Loucy (cell line): ENCODE measurements at regions not wholly inside any gene's neighbourhood (a gene's known extent, or its start where the extent isn't known, plus 50 kb on each side); places are given as distances from the start of the nearest gene placed in this dataset.
"Not testable (repeated sequence)": the region's sequence is repeated elsewhere in the genome, so short reads cannot be mapped to it uniquely, and the experiment has no call there.

Experiments
- H2AFZ ChIP-seq: fragments of 200-600 bp; sonication (generic); 2 replicates; pipeline ENCODE4 v1.6.0; 2016; ENCODE audit warnings: antibody characterized with exemption, mild to moderate bottlenecking, low read length, moderate library complexity
- H3F3A ChIP-seq: fragments of 200-600 bp; 2 replicates; pipeline ENCODE4 v1.6.0; 2016; ENCODE audit warnings: antibody characterized with exemption, low read depth, mild to moderate bottlenecking
- H3K27me3 ChIP-seq: fragments of 200-600 bp; sonication (generic); 2 replicates; pipeline ENCODE4 v1.6.1; 2014; ENCODE audit warnings: low read length, mild to moderate bottlenecking; ENCODE audit not compliant: insufficient read depth, poor library complexity, severe bottlenecking
- H3K36me3 ChIP-seq: fragments of 200-600 bp; sonication (generic); 2 replicates; pipeline ENCODE4 v1.6.1; 2016; ENCODE audit warnings: low read length; ENCODE audit not compliant: insufficient read depth
- H3K4me1 ChIP-seq: fragments of 200-600 bp; sonication (generic); 2 replicates; pipeline ENCODE4 v1.5.1; 2014; ENCODE audit warnings: low read length, mild to moderate bottlenecking; ENCODE audit not compliant: insufficient read depth, poor library complexity, severe bottlenecking
- H3K4me2 ChIP-seq: fragments of 200-600 bp; sonication (generic); 2 replicates; pipeline ENCODE4 v1.6.0; 2014; ENCODE audit warnings: antibody characterized with exemption, low read length, low read depth, mild to moderate bottlenecking; ENCODE audit not compliant: poor library complexity, severe bottlenecking
- H3K4me3 ChIP-seq: fragments of 200-600 bp; sonication (generic); 2 replicates; pipeline ENCODE4 v1.5.1; 2014; ENCODE audit warnings: low read length, mild to moderate bottlenecking, mixed read lengths; ENCODE audit not compliant: poor library complexity, severe bottlenecking
- H3K79me2 ChIP-seq: fragments of 200-600 bp; sonication (generic); 2 replicates; pipeline ENCODE4 v1.6.1; 2014; ENCODE audit warnings: low read length; ENCODE audit not compliant: insufficient read depth
- H3K9ac ChIP-seq: fragments of 200-600 bp; sonication (generic); 2 replicates; pipeline ENCODE4 v1.6.0; 2014; ENCODE audit warnings: mild to moderate bottlenecking, low read depth, low read length, moderate library complexity; ENCODE audit not compliant: poor library complexity, severe bottlenecking
- H3K9me2 ChIP-seq: fragments of 200-600 bp; sonication (generic); replicated peaks from 2 replicates; pipeline ENCODE4 v1.6.1; 2016; ENCODE audit warnings: low read depth, low read length, mixed read lengths
- H3K9me3 ChIP-seq: fragments of 200-600 bp; sonication (generic); 2 replicates; pipeline ENCODE4 v1.6.1; 2014; ENCODE audit warnings: mild to moderate bottlenecking, antibody characterized with exemption, low read length, low read depth; ENCODE audit not compliant: insufficient read depth
- H4K20me1 ChIP-seq: fragments of 200-600 bp; sonication (generic); 2 replicates; pipeline ENCODE4 v1.6.0; 2014; ENCODE audit warnings: antibody characterized with exemption, low read length, mild to moderate bottlenecking; ENCODE audit not compliant: insufficient read depth, poor library complexity, severe bottlenecking
- CTCF ChIP-seq: fragments of 200-600 bp; sonication (generic); conservative IDR thresholded peaks from 2 replicates; pipeline ENCODE4 v1.5.1; 2014; ENCODE audit warnings: mild to moderate bottlenecking, antibody characterized with exemption, low read length
- EZH2phosphoT487 ChIP-seq: fragments of 200-600 bp; IDR thresholded peaks from 2 replicates; pipeline ENCODE4 v1.6.1; 2018; ENCODE audit warnings: antibody characterized with exemption, mild to moderate bottlenecking, moderate library complexity, borderline replicate concordance

GRCh38 chrX:2559124-2559523 is 58.3 kb upstream of the DHRSX start:
- Histone ChIP-seq H3K9me2 (no peaks in the 10 kb centered on the region), H3K27me3 (no peaks in the 10 kb centered on the region)
- TF ChIP-seq EZH2phosphoT487: no peak
- no peak for TF ChIP-seq CTCF

GRCh38 chrX:2554891-2555290 is 54.1 kb upstream of the DHRSX start:
- no peaks in the 10 kb centered on the region for H3K9me2 ChIP-seq
- H3K9ac ChIP-seq: no peak overlapping the region
- no peaks in the 10 kb centered on the region for H3K79me2 ChIP-seq
- no peak overlapping the region for H3K4me2 ChIP-seq
- H3K9me3 ChIP-seq: no peaks in the 10 kb centered on the region
- TF ChIP-seq EZH2phosphoT487 (no peak), CTCF (no peak)
- no peak overlapping the region for H3K4me3 ChIP-seq
- H2AFZ ChIP-seq: no peak overlapping the region
- no peaks in the 10 kb centered on the region for H3F3A ChIP-seq
- no peaks in the 10 kb centered on the region for H3K36me3 ChIP-seq
- H3K4me1 ChIP-seq: no peaks in the 10 kb centered on the region
- no peaks in the 10 kb centered on the region for H3K27me3 ChIP-seq
- no peaks in the 10 kb centered on the region for H4K20me1 ChIP-seq

More at GRCh38 chrX:2559124-2559523, 58.3 kb upstream of the DHRSX start:
- Histone ChIP-seq H3K4me3 (no peak overlapping the region), H4K20me1 (no peaks in the 10 kb centered on the region), H3K9me3 (no peaks in the 10 kb centered on the region), H2AFZ (no peak overlapping the region), H3K9ac (no peak overlapping the region), H3K4me1 (no peaks in the 10 kb centered on the region), H3F3A (no peaks in the 10 kb centered on the region), H3K79me2 (no peaks in the 10 kb centered on the region), H3K4me2 (no peak overlapping the region), H3K36me3 (no peaks in the 10 kb centered on the region)

- not testable (repeated sequence) for H3K4me1 ChIP-seq, H3K9me2 ChIP-seq, H3K36me3 ChIP-seq, H3K4me3 ChIP-seq, H2AFZ ChIP-seq, H3F3A ChIP-seq, H3K4me2 ChIP-seq, H3K9me3 ChIP-seq, H3K27me3 ChIP-seq, H3K9ac ChIP-seq, H4K20me1 ChIP-seq, H3K79me2 ChIP-seq
Measured at GRCh38 chrX:2554066-2554465, 53.3 kb upstream of the DHRSX start.

GRCh38 chrX:2552621-2553201 is 51.9 kb upstream of the DHRSX start:
- no peaks in the 10 kb centered on the region for H3K36me3 ChIP-seq
- no peak overlapping the region for H3K4me3 ChIP-seq
- TF ChIP-seq EZH2phosphoT487 (no peak), CTCF (no peak)
- H3K27me3 ChIP-seq: no peaks in the 10 kb centered on the region
- H3K4me1 ChIP-seq: no peaks in the 10 kb centered on the region
- H3K9me2 ChIP-seq: no peaks in the 10 kb centered on the region
- no peak overlapping the region for H2AFZ ChIP-seq
- no peaks in the 10 kb centered on the region for H3K9me3 ChIP-seq
- no peak overlapping the region for H3K4me2 ChIP-seq
- H3K9ac ChIP-seq: no peak overlapping the region
- no peaks in the 10 kb centered on the region for H4K20me1 ChIP-seq
- H3F3A ChIP-seq: no peaks in the 10 kb centered on the region
- no peaks in the 10 kb centered on the region for H3K79me2 ChIP-seq
